ENCODE measurements at regions not wholly inside any gene's neighbourhood (a gene's known extent, or its start where the extent isn't known, plus 50 kb on each side); places are given as distances from the start of the nearest gene placed in this dataset.
"Not testable (repeated sequence)": the region's sequence is repeated elsewhere in the genome, so short reads cannot be mapped to it uniquely, and the experiment has no call there.

- not testable (repeated sequence) for TF ChIP-seq CTCF (IDR thresholded peaks at IDR 0.05); ESRRA (CRISPR knock-in tag; IDR thresholded peaks at IDR 0.05; ENCODE audit: borderline replicate concordance); FOXP4 (CRISPR knock-in tag; IDR thresholded peaks at IDR 0.05); ZNF423 (CRISPR knock-in tag; IDR thresholded peaks at IDR 0.05); TEAD4 (CRISPR knock-in tag; IDR thresholded peaks at IDR 0.05); ATF3 (CRISPR knock-in tag; conservative IDR thresholded peaks at IDR 0.05); IRF2 (CRISPR knock-in tag; IDR thresholded peaks at IDR 0.05; ENCODE audit: borderline replicate concordance, low read depth); ZBTB43 (CRISPR knock-in tag; IDR thresholded peaks at IDR 0.05); ZMAT4 (CRISPR knock-in tag; IDR thresholded peaks at IDR 0.05); NR1H2 (CRISPR knock-in tag; IDR thresholded peaks at IDR 0.05); PRDM15 (CRISPR knock-in tag; IDR thresholded peaks at IDR 0.05)
Observed at GRCh38 chr15:44903281-44903680, 53.2 kb upstream of the TERB2 start.

All from WTC11 (cell line).